Upper lobe of right lung (tissue), 1 donor: ENCODE measurements at regions not wholly inside any gene's neighbourhood (a gene's known extent, or its start where the extent isn't known, plus 50 kb on each side); places are given as distances from the start of the nearest gene placed in this dataset.

Experiments used
- ATAC-seq: fragments of 200-7000 bp; cut with Tn5 transposase; one replicate; pipeline ENCODE4 v1.9.1; 2020; ENCODE audit warnings: mild to moderate bottlenecking, moderate library complexity
- DNase-seq: peaks from one replicate; pipeline ENCODE4 v3.0.0-alpha.2; 2020
- H3K27ac ChIP-seq: fragments of 200-600 bp; one replicate; pipeline ENCODE4 v1.8.0; 2022
- H3K27me3 ChIP-seq: fragments of 200-600 bp; one replicate; pipeline ENCODE4 v1.8.0; 2022; ENCODE audit warnings: mild to moderate bottlenecking
- H3K36me3 ChIP-seq: fragments of 200-600 bp; one replicate; pipeline ENCODE4 v1.8.0; 2022
- H3K4me1 ChIP-seq: fragments of 200-600 bp; one replicate; pipeline ENCODE4 v1.8.0; 2022
- H3K4me3 ChIP-seq: fragments of 200-600 bp; one replicate; pipeline ENCODE4 v1.8.0; 2022; ENCODE audit warnings: mild to moderate bottlenecking
- H3K9me3 ChIP-seq: fragments of 200-600 bp; one replicate; pipeline ENCODE4 v1.8.0; 2022
- CTCF ChIP-seq: fragments of 200-600 bp; IDR thresholded peaks from one replicate; pipeline ENCODE4 v1.8.0; 2022; ENCODE audit warnings: antibody characterized with exemption
- intact Hi-C: fragments of 100-400 bp; cut with DNase I; formaldehyde crosslinking; loops from one replicate; pipeline ENCODE4 v1.11.0; 2022
- donor health status: DM: no; HTN: yes; CAD: no; lungs with severe emphysema.

- no peak for DNase-seq
- Histone ChIP-seq H3K27ac (no peak overlapping the region), H3K4me1 (no peaks in the 10 kb centered on the region), H3K4me3 (no peak overlapping the region), H3K27me3 (no peaks in the 10 kb centered on the region), H3K9me3 (no peaks in the 10 kb centered on the region), H3K36me3 (no peaks in the 10 kb centered on the region)
- intact Hi-C loops, result no loop called here
- TF ChIP-seq CTCF, result no peak
- ATAC-seq, result no peak
Measured at GRCh38 chr5:33195431-33196165, 245.2 kb upstream of the TARS1 start.

- intact Hi-C loops, result no loop called here
- no peak for DNase-seq
- no peak for ATAC-seq
- Histone ChIP-seq H3K4me1 (no peaks in the 10 kb centered on the region), H3K36me3 (no peaks in the 10 kb centered on the region), H3K27me3 (no peaks in the 10 kb centered on the region), H3K4me3 (no peak overlapping the region), H3K27ac (no peak overlapping the region), H3K9me3 (no peaks in the 10 kb centered on the region)
- no peak for TF ChIP-seq CTCF
Measured at GRCh38 chr5:33198836-33199235, 241.9 kb upstream of the TARS1 start.

GRCh38 chr5:33203931-33204330 lies 236.8 kb upstream of the TARS1 start:
- no peak for TF ChIP-seq CTCF
- intact Hi-C loops, result no loop called here
- Histone ChIP-seq H3K4me3 (no peak overlapping the region), H3K27me3 (no peaks in the 10 kb centered on the region), H3K4me1 (peaks cover 9% of the 10 kb centered on the region), H3K36me3 (no peaks in the 10 kb centered on the region), H3K9me3 (no peaks in the 10 kb centered on the region), H3K27ac (no peak overlapping the region)
- no peak for DNase-seq
- ATAC-seq, result no peak

GRCh38 chr5:33205079-33205478 lies 235.7 kb upstream of the TARS1 start:
- Histone ChIP-seq H3K4me3 (no peak overlapping the region), H3K9me3 (no peaks in the 10 kb centered on the region), H3K27me3 (no peaks in the 10 kb centered on the region), H3K4me1 (peaks cover 9% of the 10 kb centered on the region), H3K36me3 (no peaks in the 10 kb centered on the region), H3K27ac (no peak overlapping the region)
- ATAC-seq (no peak), DNase-seq (no peak)
- no peak for TF ChIP-seq CTCF
- intact Hi-C loops, result no loop called here

GRCh38 chr5:33205727-33206410 lies 234.9 kb upstream of the TARS1 start:
- Histone ChIP-seq H3K36me3 (no peaks in the 10 kb centered on the region), H3K27me3 (no peaks in the 10 kb centered on the region), H3K4me1 (peaks cover 9% of the 10 kb centered on the region), H3K9me3 (no peaks in the 10 kb centered on the region), H3K4me3 (no peak overlapping the region), H3K27ac (no peak overlapping the region)
- no peak for ATAC-seq
- no peak for DNase-seq
- intact Hi-C loops, result no loop called here
- no peak for TF ChIP-seq CTCF
